Breast epithelium (tissue), 4 donors: ENCODE measurements at regions not wholly inside any gene's neighbourhood (a gene's known extent, or its start where the extent isn't known, plus 50 kb on each side); places are given as distances from the start of the nearest gene placed in this dataset.

ENCODE experiments used
- DNase-seq, 2 donors: peaks; one replicate each; pipeline ENCODE4 v3.0.0-alpha.2; 2019; ENCODE audit warnings: low spot score in 2 of 2
- H3K27ac ChIP-seq, 2 donors: fragments of 200-600 bp; sonication (generic) in 1 of 2; one replicate each; pipeline ENCODE4 v1.5.1; 2016 to 2019; ENCODE audit warnings: mild to moderate bottlenecking in 1 of 2
- H3K27me3 ChIP-seq, 2 donors: fragments of 200-600 bp; sonication (generic) in 1 of 2; one replicate each; pipeline versions ENCODE4 v1.5.1 to v1.6.0; 2017 to 2019; ENCODE audit warnings: control low read depth in 1 of 2, mild to moderate bottlenecking in 1 of 2
- H3K36me3 ChIP-seq: fragments of 200-600 bp; one replicate; pipeline ENCODE4 v1.5.1; 2019
- H3K4me1 ChIP-seq, 2 donors: fragments of 200-600 bp; sonication (generic); one replicate each; pipeline ENCODE4 v1.5.1; 2016 to 2019; ENCODE audit warnings: control low read depth in 1 of 2
- H3K4me3 ChIP-seq, 3 donors: fragments of 200-600 bp; sonication (generic); 1 replicate in 2 of 3; 2 replicates in 1 of 3; pipeline ENCODE4 v1.5.1; 2016 to 2019; ENCODE audit warnings: mild to moderate bottlenecking in 3 of 3, moderate library complexity in 2 of 3
- H3K9me3 ChIP-seq, 2 donors: fragments of 200-600 bp; sonication (generic) in 1 of 2; one replicate each; pipeline ENCODE4 v1.5.1; 2016 to 2019; ENCODE audit warnings: control low read depth in 1 of 2
- POLR2A ChIP-seq: fragments of 450-650 bp; IDR thresholded peaks from one replicate; pipeline ENCODE4 v1.6.1; 2016; ENCODE audit warnings: antibody characterized with exemption, mild to moderate bottlenecking, moderate library complexity
- POLR2AphosphoS5 ChIP-seq, 3 donors: sonication (generic); formaldehyde crosslinking; IDR thresholded peaks; one replicate each; pipeline ENCODE4 v1.6.1; 2017; ENCODE audit warnings: antibody characterized with exemption in 3 of 3
- intact Hi-C: fragments of 100-400 bp; cut with DNase I; formaldehyde crosslinking; loops from one replicate; pipeline ENCODE4 v1.15.1; 2023; ENCODE audit warnings: low total_unique reads
- TF ChIP-seq, protein P1 (sequence below), 3 donors: fragments of 450-650 bp; IDR thresholded peaks; one replicate each; pipeline ENCODE4 v1.5.1; 2016 to 2017; ENCODE audit warnings: antibody characterized with exemption in 3 of 3, mild to moderate bottlenecking in 3 of 3, moderate library complexity in 3 of 3

- no peak for DNase-seq
- TF ChIP-seq POLR2AphosphoS5 (IDR thresholded peaks at IDR 0.05), result no peak
- no peak for TF ChIP-seq POLR2A
- TF ChIP-seq, protein P1, sequence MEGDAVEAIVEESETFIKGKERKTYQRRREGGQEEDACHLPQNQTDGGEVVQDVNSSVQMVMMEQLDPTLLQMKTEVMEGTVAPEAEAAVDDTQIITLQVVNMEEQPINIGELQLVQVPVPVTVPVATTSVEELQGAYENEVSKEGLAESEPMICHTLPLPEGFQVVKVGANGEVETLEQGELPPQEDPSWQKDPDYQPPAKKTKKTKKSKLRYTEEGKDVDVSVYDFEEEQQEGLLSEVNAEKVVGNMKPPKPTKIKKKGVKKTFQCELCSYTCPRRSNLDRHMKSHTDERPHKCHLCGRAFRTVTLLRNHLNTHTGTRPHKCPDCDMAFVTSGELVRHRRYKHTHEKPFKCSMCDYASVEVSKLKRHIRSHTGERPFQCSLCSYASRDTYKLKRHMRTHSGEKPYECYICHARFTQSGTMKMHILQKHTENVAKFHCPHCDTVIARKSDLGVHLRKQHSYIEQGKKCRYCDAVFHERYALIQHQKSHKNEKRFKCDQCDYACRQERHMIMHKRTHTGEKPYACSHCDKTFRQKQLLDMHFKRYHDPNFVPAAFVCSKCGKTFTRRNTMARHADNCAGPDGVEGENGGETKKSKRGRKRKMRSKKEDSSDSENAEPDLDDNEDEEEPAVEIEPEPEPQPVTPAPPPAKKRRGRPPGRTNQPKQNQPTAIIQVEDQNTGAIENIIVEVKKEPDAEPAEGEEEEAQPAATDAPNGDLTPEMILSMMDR (IDR thresholded peaks at IDR 0.05), result no peak
- Histone ChIP-seq H3K4me3 (no peak overlapping the region), H3K36me3 (no peaks in the 10 kb centered on the region), H3K27ac (no peak overlapping the region), H3K9me3 (no peaks in the 10 kb centered on the region), H3K4me1 (no peaks in the 10 kb centered on the region), H3K27me3 (no peaks in the 10 kb centered on the region)
- intact Hi-C loops, result no loop called here
Measured at GRCh38 chr12:84537666-84538065, 374.9 kb downstream of the SLC6A15 start.

DNA sequence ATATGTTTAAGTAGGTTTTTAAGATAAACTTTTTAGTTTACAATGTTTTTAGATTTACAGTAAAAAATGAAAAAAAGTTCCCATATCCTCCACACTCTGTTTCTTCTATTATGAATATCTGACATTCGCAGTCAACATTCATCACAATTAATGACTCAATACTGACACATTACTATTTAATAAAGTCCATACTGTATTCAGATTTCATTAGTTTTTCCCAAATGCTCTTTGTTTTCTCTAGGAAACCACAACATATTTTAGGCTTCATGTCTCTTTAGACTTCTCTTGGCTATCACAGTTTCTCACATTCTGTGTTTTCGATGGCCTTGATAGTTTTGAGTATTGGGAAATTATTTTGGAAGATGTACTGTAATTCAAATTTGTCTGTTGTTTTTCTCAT, 399.8 kb downstream of the SLC6A15 start:
- no peak overlapping the region for H3K4me3 ChIP-seq
- H3K27ac ChIP-seq, result no peak overlapping the region
- DNase-seq, result no peak
- H3K4me1 ChIP-seq, result no peaks in the 10 kb centered on the region
- TF ChIP-seq POLR2AphosphoS5 (IDR thresholded peaks at IDR 0.05), result no peak
- TF ChIP-seq, protein P1 (IDR thresholded peaks at IDR 0.05), result no peak
- no peak for TF ChIP-seq POLR2A
- intact Hi-C loops, result loop anchor here (2.0 kb wide), 1 partner anchor 34 kb away; no protein-coding TSS in a partner anchor
- no peaks in the 10 kb centered on the region for H3K27me3 ChIP-seq
- H3K36me3 ChIP-seq, result no peaks in the 10 kb centered on the region
- no peaks in the 10 kb centered on the region for H3K9me3 ChIP-seq

DNA sequence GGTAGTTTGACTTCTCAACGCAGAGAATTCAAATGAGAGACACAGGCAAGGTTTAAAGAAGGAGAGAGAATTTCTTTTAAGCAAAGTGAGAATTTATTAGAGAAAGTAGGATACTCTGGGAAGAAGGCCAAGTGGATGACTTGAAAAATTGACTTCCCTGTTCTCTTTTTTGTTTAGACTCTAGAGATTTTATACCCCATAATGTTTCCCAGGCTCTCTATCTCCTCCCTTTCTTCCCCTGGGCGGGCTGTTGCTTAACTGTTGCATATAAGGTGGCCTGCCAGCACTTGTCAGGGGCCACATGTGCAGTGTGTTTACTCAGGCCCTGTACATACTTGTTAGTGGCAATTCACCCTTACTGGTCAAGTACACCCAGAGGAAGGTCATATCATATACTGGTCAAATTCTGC, 403.7 kb downstream of the SLC6A15 start:
- no peak for TF ChIP-seq POLR2A
- TF ChIP-seq, protein P1 (IDR thresholded peaks at IDR 0.05), result no peak
- TF ChIP-seq POLR2AphosphoS5 (IDR thresholded peaks at IDR 0.05), result no peak
- Histone ChIP-seq H3K36me3 (no peaks in the 10 kb centered on the region), H3K27ac (peak overlapping the region in 1 of 2 donors; percentile 58), H3K27me3 (no peaks in the 10 kb centered on the region), H3K4me1 (no peaks in the 10 kb centered on the region), H3K4me3 (no peak overlapping the region), H3K9me3 (no peaks in the 10 kb centered on the region)
- intact Hi-C loops, result no loop called here
- no peak for DNase-seq

GRCh38 chr12:84507956-84508850, 404.4 kb downstream of the SLC6A15 start:
- peak overlapping the region in 1 of 2 donors; percentile 58 for H3K27ac ChIP-seq
- TF ChIP-seq, protein P1 (IDR thresholded peaks at IDR 0.05), result no peak
- no peak for TF ChIP-seq POLR2A
- no peak for TF ChIP-seq POLR2AphosphoS5 (IDR thresholded peaks at IDR 0.05)
- no peak overlapping the region for H3K4me3 ChIP-seq
- no peaks in the 10 kb centered on the region for H3K36me3 ChIP-seq
- H3K27me3 ChIP-seq, result no peaks in the 10 kb centered on the region
- intact Hi-C loops, result no loop called here
- DNase-seq, result no peak
- no peaks in the 10 kb centered on the region for H3K4me1 ChIP-seq
- H3K9me3 ChIP-seq, result no peaks in the 10 kb centered on the region

- H3K27ac ChIP-seq, result no peak overlapping the region
- TF ChIP-seq POLR2A (no peak), POLR2AphosphoS5 (IDR thresholded peaks at IDR 0.05) (no peak)
- intact Hi-C loops, result no loop called here
- no peak for DNase-seq
- no peaks in the 10 kb centered on the region for H3K36me3 ChIP-seq
- H3K27me3 ChIP-seq, result no peaks in the 10 kb centered on the region
- H3K9me3 ChIP-seq, result no peaks in the 10 kb centered on the region
- H3K4me1 ChIP-seq, result no peaks in the 10 kb centered on the region
- H3K4me3 ChIP-seq, result no peak overlapping the region
Measured at GRCh38 chr12:84506282-84506681, 406.3 kb downstream of the SLC6A15 start.
